Middle frontal gyrus (tissue), 1 donor: ENCODE measurements at regions not wholly inside any gene's neighbourhood (a gene's known extent, or its start where the extent isn't known, plus 50 kb on each side); places are given as distances from the start of the nearest gene placed in this dataset.
"Not testable (repeated sequence)": the region's sequence is repeated elsewhere in the genome, so short reads cannot be mapped to it uniquely, and the experiment has no call there.

Experiments used
- DNase-seq: peaks from one replicate; pipeline ENCODE4 v3.0.0-alpha.2; 2015; ENCODE audit warnings: low spot score; ENCODE audit errors: extremely low spot score

- no peak for DNase-seq
Measured at GRCh38 chr9:108257382-108257781, 598.4 kb downstream of the ACTL7B start.

- no peak for DNase-seq
Measured at GRCh38 chr9:108254236-108254635, 601.5 kb downstream of the ACTL7B start.

- DNase-seq: not testable (repeated sequence)
Measured at GRCh38 chr9:108247391-108247790, 608.4 kb downstream of the ACTL7B start.

GRCh38 chr9:108245901-108246300 is 609.9 kb downstream of the ACTL7B start:
- DNase-seq: no peak

GRCh38 chr9:108245331-108245730 is 610.5 kb downstream of the ACTL7B start:
- DNase-seq: no peak

GRCh38 chr9:108244686-108245085 is 611.1 kb downstream of the ACTL7B start:
- no peak for DNase-seq

GRCh38 chr9:108241384-108242073 is 614.3 kb downstream of the ACTL7B start:
- DNase-seq: no peak

- no peak for DNase-seq
Measured at GRCh38 chr9:108239696-108240321, 616.0 kb downstream of the ACTL7B start.

GRCh38 chr9:108235609-108236008 is 620.2 kb downstream of the ACTL7B start:
- DNase-seq: no peak

- no peak for DNase-seq
Measured at GRCh38 chr9:108234811-108235210, 621.0 kb downstream of the ACTL7B start.

GRCh38 chr9:108225149-108225800 is 630.5 kb downstream of the ACTL7B start:
- no peak for DNase-seq

- DNase-seq: no peak
Measured at GRCh38 chr9:108224716-108225115, 631.1 kb downstream of the ACTL7B start.

- no peak for DNase-seq
Measured at GRCh38 chr9:108219664-108220063, 636.1 kb downstream of the ACTL7B start.

GRCh38 chr9:108217431-108218349 is 638.1 kb downstream of the ACTL7B start:
- DNase-seq: no peak

GRCh38 chr9:108213511-108213910 is 642.3 kb downstream of the ACTL7B start:
- DNase-seq: no peak

- no peak for DNase-seq
Measured at GRCh38 chr9:108212184-108212583, 643.6 kb downstream of the ACTL7B start.

- DNase-seq: no peak
Measured at GRCh38 chr9:108211411-108211955, 644.3 kb downstream of the ACTL7B start.

GRCh38 chr9:108209132-108209685 is 646.6 kb downstream of the ACTL7B start:
- DNase-seq: no peak

GRCh38 chr9:108207561-108208165 is 648.1 kb downstream of the ACTL7B start:
- no peak for DNase-seq

- no peak for DNase-seq
Measured at GRCh38 chr9:108205276-108205675, 650.5 kb downstream of the ACTL7B start.

GRCh38 chr9:108197899-108198298 is 657.9 kb downstream of the ACTL7B start:
- no peak for DNase-seq
